ENCODE measurements at regions not wholly inside any gene's neighbourhood (a gene's known extent, or its start where the extent isn't known, plus 50 kb on each side); places are given as distances from the start of the nearest gene placed in this dataset.

DNA sequence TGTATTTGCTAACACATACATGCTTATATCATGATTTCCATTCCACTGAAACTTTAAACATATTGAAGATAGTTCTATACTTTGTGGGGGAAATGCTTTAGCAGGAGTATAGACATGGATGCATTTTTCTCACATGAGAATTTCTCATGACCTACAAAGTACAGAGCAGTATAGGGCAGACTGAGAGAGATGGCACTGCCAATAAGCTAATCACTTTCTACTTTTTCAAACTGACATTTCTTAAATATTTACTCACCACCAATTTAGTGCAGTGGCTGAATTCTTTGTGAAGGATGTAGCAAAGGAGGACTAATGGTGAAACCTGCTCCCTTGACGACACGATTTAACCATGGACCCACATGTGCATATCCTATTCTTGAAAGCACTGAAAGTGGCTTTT, 923.5 kb downstream of the ADGRL2 start:
- Histone ChIP-seq H3K27me3 (no peaks in the 10 kb centered on the region), H3K9me3 (peaks cover 0 to 14% (median 2%) of the 10 kb centered on the region in 12 donors), H3K4me3 (no peak overlapping the region), H3K27ac (no peak overlapping the region), H3K4me1 (no peaks in the 10 kb centered on the region), H3K36me3 (no peaks in the 10 kb centered on the region)
- DNase-seq (no peak), ATAC-seq (no peak)
- 96 to 97% (median 97%) methylated on average over 2 of the region's 2 CpGs for WGBS, 4 donors
- intact Hi-C loops (cut with DNase I) = no loop called here
- TF ChIP-seq, protein P1, sequence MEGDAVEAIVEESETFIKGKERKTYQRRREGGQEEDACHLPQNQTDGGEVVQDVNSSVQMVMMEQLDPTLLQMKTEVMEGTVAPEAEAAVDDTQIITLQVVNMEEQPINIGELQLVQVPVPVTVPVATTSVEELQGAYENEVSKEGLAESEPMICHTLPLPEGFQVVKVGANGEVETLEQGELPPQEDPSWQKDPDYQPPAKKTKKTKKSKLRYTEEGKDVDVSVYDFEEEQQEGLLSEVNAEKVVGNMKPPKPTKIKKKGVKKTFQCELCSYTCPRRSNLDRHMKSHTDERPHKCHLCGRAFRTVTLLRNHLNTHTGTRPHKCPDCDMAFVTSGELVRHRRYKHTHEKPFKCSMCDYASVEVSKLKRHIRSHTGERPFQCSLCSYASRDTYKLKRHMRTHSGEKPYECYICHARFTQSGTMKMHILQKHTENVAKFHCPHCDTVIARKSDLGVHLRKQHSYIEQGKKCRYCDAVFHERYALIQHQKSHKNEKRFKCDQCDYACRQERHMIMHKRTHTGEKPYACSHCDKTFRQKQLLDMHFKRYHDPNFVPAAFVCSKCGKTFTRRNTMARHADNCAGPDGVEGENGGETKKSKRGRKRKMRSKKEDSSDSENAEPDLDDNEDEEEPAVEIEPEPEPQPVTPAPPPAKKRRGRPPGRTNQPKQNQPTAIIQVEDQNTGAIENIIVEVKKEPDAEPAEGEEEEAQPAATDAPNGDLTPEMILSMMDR (IDR thresholded peaks at IDR 0.05) = no peak
- TF ChIP-seq POLR2A (IDR thresholded peaks at IDR 0.05) = no peak

DNA sequence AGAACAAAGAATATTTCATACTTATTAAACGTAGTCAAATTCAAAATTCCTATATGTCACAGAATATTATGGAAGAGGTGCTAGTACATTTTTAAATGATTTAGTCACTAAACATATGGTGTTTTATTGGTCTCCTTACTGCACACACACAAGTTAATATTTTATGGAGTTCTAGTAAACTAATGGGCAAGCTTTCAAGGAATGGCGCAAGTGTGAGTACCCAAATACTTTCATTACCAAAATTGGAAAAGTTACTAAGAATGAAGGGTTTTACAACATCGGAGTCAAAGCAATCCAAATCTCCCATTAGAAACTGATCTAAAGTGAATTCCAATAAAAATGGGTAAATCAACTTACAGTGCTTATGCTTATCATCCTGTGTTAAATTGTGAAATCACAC, 921.9 kb downstream of the ADGRL2 start:
- TF ChIP-seq POLR2A (IDR thresholded peaks at IDR 0.05) = no peak
- TF ChIP-seq, protein P1 (IDR thresholded peaks at IDR 0.05) = no peak
- no peaks in the 10 kb centered on the region for H3K27me3 ChIP-seq
- no peak overlapping the region for H3K27ac ChIP-seq
- no peak overlapping the region for H3K4me3 ChIP-seq
- DNase-seq (no peak), ATAC-seq (no peak)
- no peaks in the 10 kb centered on the region for H3K4me1 ChIP-seq
- WGBS, 4 donors = 96 to 98% (median 97%) methylated on average over 3 of the region's 3 CpGs
- no peaks in the 10 kb centered on the region for H3K36me3 ChIP-seq
- intact Hi-C loops (cut with DNase I) = no loop called here
- peaks cover 0 to 14% (median 2%) of the 10 kb centered on the region in 12 donors for H3K9me3 ChIP-seq

DNA sequence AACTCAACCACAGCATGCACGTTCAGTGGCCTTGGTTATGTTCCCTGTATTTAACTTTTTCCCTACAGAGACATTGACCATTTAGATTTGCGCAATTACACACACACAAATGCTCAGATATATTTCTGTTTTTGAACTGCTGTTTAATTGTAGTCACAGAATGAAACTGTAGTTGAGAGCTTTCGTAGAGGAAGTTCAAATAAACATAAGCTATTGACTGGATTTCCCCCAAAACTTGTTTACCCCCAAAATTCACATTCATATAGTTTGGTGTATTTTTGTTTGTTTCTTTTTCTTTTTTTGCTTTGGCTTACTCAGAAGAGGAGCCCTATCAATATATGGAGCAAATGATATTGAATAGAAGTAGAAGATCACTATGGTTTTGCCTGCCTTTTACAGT, 921.0 kb downstream of the ADGRL2 start:
- no peak for ATAC-seq
- Histone ChIP-seq H3K4me3 (no peak overlapping the region), H3K27ac (no peak overlapping the region), H3K4me1 (no peaks in the 10 kb centered on the region), H3K36me3 (no peaks in the 10 kb centered on the region), H3K27me3 (no peaks in the 10 kb centered on the region), H3K9me3 (peaks cover 0 to 14% (median 2%) of the 10 kb centered on the region in 12 donors)
- TF ChIP-seq POLR2A (IDR thresholded peaks at IDR 0.05) = no peak
- TF ChIP-seq, protein P1 (IDR thresholded peaks at IDR 0.05) = no peak
- 63 to 80% (median 78%) methylated on average over 3 of the region's 3 CpGs for WGBS, 4 donors
- no peak for DNase-seq
- intact Hi-C loops (cut with DNase I) = no loop called here

DNA sequence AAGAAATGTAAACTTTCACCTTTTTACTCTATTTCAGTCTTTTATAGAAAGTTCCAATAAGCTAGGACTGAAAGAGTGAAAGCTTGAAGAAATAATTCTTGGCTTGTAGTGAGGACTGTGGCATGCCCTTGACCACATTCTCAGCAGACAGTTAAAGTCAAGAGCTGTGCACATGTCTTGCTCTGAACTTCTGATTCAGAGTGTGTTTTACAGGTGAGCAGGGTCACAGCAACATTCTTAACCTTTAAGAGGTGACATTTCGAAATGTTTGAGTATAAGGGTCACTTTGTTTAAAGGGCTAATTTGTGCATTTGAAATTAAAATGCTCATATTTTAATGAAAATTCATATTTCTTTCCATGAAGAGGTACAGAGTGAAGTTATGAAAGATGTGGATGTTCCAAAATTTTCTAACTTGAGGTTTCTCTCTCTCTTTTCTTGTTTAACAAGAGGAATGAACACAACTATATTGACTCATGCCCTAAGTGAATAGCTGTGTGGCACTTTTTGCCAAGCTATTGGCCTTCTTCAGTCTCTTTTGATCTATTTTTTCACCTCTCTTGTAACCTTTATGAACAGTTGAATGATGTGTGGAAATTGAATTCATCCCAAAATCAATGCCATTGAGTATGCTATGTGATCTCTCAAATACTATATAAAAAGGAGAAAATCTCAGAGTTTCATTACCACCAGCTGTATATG, 918.1 kb downstream of the ADGRL2 start:
- 90 to 97% (median 94%) methylated on average over 1 of the region's 1 CpG for WGBS, 4 donors
- H3K27me3 ChIP-seq = no peaks in the 10 kb centered on the region
- ATAC-seq (no peak), DNase-seq (no peak)
- H3K4me3 ChIP-seq = no peak overlapping the region
- peaks cover 0 to 14% (median 4%) of the 10 kb centered on the region in 12 donors for H3K9me3 ChIP-seq
- TF ChIP-seq POLR2A (IDR thresholded peaks at IDR 0.05) = no peak
- TF ChIP-seq, protein P1 (IDR thresholded peaks at IDR 0.05) = no peak
- H3K36me3 ChIP-seq = no peaks in the 10 kb centered on the region
- no peaks in the 10 kb centered on the region for H3K4me1 ChIP-seq
- intact Hi-C loops (cut with DNase I) = no loop called here
- H3K27ac ChIP-seq = no peak overlapping the region
